ENCODE measurements at regions not wholly inside any gene's neighbourhood (a gene's known extent, or its start where the extent isn't known, plus 50 kb on each side); places are given as distances from the start of the nearest gene placed in this dataset.

DNA sequence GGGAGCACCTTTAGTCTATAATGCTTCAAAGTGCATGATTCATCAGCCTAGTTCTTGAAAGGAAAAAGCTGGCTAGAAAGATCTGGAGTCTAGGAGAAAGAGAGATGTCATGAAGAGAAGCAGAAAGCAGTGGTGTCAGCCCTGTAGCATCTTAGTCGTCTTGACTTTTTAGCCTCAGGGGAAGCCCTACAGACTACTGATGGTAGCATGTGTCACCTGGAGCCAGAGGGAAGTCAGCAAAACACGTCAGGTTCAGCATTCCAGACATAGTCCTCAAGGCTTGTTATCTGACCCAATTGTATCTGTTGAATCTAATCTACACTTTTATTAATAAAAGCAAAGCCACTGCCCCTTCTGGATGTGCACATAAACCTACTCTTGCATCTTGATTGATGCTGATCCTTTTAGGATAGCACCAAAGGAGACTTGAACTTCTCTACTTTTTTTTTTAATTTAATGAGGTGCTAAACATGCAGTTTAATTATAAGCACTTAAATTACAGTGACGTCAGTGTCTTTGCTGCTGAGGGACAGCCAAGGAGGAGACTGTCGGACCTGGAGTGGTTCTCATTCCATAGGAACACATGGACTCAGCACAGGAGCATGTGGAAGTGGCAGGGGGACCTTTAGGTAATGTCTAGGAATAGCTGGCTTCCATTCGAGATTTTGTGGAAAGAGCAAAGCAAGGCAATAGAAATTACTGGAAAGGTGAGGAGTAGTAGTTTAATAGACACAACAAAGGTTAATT is 525.5 kb upstream of the SGCG start:
- no peak for TF ChIP-seq POLR2AphosphoS5 (IDR thresholded peaks at IDR 0.05; ENCODE audit: low read depth, low read length)
- TF ChIP-seq SIN3A (IDR thresholded peaks at IDR 0.05; ENCODE audit: borderline replicate concordance, insufficient read depth, low read depth, low read length), result no peak
- TF ChIP-seq, protein P1, sequence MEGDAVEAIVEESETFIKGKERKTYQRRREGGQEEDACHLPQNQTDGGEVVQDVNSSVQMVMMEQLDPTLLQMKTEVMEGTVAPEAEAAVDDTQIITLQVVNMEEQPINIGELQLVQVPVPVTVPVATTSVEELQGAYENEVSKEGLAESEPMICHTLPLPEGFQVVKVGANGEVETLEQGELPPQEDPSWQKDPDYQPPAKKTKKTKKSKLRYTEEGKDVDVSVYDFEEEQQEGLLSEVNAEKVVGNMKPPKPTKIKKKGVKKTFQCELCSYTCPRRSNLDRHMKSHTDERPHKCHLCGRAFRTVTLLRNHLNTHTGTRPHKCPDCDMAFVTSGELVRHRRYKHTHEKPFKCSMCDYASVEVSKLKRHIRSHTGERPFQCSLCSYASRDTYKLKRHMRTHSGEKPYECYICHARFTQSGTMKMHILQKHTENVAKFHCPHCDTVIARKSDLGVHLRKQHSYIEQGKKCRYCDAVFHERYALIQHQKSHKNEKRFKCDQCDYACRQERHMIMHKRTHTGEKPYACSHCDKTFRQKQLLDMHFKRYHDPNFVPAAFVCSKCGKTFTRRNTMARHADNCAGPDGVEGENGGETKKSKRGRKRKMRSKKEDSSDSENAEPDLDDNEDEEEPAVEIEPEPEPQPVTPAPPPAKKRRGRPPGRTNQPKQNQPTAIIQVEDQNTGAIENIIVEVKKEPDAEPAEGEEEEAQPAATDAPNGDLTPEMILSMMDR (IDR thresholded peaks at IDR 0.05), result no peak
- TF ChIP-seq TCF7L2 (IDR thresholded peaks at IDR 0.05; ENCODE audit: low read depth, low read length), result no peak
